Astrocyte (in vitro differentiated cells and primary cell): ENCODE measurements at regions not wholly inside any gene's neighbourhood (a gene's known extent, or its start where the extent isn't known, plus 50 kb on each side); places are given as distances from the start of the nearest gene placed in this dataset.

Experiments used
- EZH2 ChIP-seq: IDR thresholded peaks from 2 replicates; pipeline ENCODE4 v1.6.1; 2012; ENCODE audit warnings: mild to moderate bottlenecking, low read length, inconsistent platforms; ENCODE audit not compliant: insufficient read depth
- TF ChIP-seq, protein P1 (sequence below): IDR thresholded peaks from 2 replicates; pipeline ENCODE4 v1.5.1; 2011; ENCODE audit warnings: low read depth, mild to moderate bottlenecking, inconsistent platforms, low read length, moderate library complexity; ENCODE audit not compliant: insufficient read depth

GRCh38 chr1:101605878-101606277 lies 369.1 kb downstream of the S1PR1 start:
- TF ChIP-seq, protein P1, sequence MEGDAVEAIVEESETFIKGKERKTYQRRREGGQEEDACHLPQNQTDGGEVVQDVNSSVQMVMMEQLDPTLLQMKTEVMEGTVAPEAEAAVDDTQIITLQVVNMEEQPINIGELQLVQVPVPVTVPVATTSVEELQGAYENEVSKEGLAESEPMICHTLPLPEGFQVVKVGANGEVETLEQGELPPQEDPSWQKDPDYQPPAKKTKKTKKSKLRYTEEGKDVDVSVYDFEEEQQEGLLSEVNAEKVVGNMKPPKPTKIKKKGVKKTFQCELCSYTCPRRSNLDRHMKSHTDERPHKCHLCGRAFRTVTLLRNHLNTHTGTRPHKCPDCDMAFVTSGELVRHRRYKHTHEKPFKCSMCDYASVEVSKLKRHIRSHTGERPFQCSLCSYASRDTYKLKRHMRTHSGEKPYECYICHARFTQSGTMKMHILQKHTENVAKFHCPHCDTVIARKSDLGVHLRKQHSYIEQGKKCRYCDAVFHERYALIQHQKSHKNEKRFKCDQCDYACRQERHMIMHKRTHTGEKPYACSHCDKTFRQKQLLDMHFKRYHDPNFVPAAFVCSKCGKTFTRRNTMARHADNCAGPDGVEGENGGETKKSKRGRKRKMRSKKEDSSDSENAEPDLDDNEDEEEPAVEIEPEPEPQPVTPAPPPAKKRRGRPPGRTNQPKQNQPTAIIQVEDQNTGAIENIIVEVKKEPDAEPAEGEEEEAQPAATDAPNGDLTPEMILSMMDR: no peak
- no peak for TF ChIP-seq EZH2
